Ectodermal cell (in vitro differentiated cells): ENCODE measurements at regions not wholly inside any gene's neighbourhood (a gene's known extent, or its start where the extent isn't known, plus 50 kb on each side); places are given as distances from the start of the nearest gene placed in this dataset.

ENCODE experiments used
- H3K27ac ChIP-seq: 2 replicates; pipeline ENCODE4 v1.7.0; 2013; ENCODE audit warnings: mild to moderate bottlenecking, low read depth, low read length; ENCODE audit not compliant: insufficient read depth, poor library complexity, severe bottlenecking
- H3K27me3 ChIP-seq: 2 replicates; pipeline ENCODE4 v1.7.0; 2013; ENCODE audit warnings: mild to moderate bottlenecking, low read length; ENCODE audit not compliant: insufficient read depth, control insufficient read depth, poor library complexity, severe bottlenecking
- H3K36me3 ChIP-seq: one replicate; pipeline ENCODE4 v1.7.0; 2013; ENCODE audit warnings: low read length; ENCODE audit not compliant: control insufficient read depth, insufficient read depth
- H3K4me1 ChIP-seq: one replicate; pipeline ENCODE4 v1.7.0; 2013; ENCODE audit warnings: low read length; ENCODE audit not compliant: control insufficient read depth, insufficient read depth
- H3K4me3 ChIP-seq: 2 replicates; pipeline ENCODE4 v1.7.0; 2013; ENCODE audit warnings: low read depth, low read length, control low read depth; ENCODE audit not compliant: insufficient read depth
- H3K9me3 ChIP-seq: 2 replicates; pipeline ENCODE4 v1.7.0; 2013; ENCODE audit warnings: mild to moderate bottlenecking, low read length, moderate library complexity; ENCODE audit not compliant: control insufficient read depth
- WGBS, 2 experiments: methylation state at CpG; one replicate each; pipeline ENCODE4 v1.1.7; 2013; ENCODE audit warnings: missing lambda C conversion rate in 2 of 2; 5-methylcytosine and 5-hydroxymethylcytosine counted together

DNA sequence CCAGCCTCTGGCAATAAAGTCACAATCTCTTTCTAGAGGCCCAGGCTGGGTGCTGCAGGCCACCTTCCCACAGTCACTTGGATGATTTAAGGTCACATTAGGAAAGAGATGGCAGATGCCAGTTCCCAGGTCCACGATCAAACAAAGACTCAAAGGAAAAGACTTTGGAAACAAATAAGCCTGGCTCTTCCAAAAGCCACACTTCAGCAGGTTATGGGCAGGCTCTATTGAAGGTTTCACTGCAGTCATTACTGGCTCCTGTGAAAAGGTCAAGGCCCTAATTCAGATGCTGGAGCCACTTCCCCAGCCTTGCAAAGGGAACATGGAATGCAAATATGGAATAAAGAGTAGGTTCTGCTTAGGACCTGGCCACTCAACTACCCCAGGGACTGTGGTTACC, 104.0 kb upstream of the ZNF32 start:
- no peaks in the 10 kb centered on the region for H3K27me3 ChIP-seq
- no peaks in the 10 kb centered on the region for H3K36me3 ChIP-seq
- H3K9me3 ChIP-seq, result no peaks in the 10 kb centered on the region
- H3K27ac ChIP-seq, result no peak overlapping the region
- H3K4me3 ChIP-seq, result no peak overlapping the region
- H3K4me1 ChIP-seq, result peaks cover 5% of the 10 kb centered on the region
- WGBS, 2 experiments, result 93 to 98% methylated on average over 1 of the region's 1 CpG

DNA sequence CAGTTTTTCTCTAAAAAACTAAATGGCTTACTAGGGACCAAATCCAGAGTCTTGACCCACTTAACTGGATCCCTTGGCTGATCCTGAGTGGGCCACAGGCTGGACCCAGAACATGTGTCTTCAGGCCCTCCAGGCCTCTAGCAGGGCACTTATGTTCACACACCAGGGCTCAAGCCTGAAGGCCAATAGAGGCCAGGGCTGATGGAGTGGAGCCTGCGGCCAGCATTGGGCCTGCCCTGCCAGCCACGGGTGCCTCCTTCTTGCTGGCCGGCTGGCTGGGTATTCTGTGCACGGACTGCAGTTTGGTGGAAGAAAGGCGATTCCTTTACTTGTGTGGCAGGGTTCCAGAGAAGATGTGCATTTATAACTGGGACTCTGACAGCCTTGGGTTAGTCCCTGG, 103.0 kb upstream of the ZNF32 start:
- peaks cover 5% of the 10 kb centered on the region for H3K4me1 ChIP-seq
- no peaks in the 10 kb centered on the region for H3K27me3 ChIP-seq
- 91 to 94% methylated on average over 5 of the region's 5 CpGs for WGBS, 2 experiments
- no peaks in the 10 kb centered on the region for H3K36me3 ChIP-seq
- no peaks in the 10 kb centered on the region for H3K9me3 ChIP-seq
- H3K4me3 ChIP-seq, result no peak overlapping the region
- H3K27ac ChIP-seq, result no peak overlapping the region

DNA sequence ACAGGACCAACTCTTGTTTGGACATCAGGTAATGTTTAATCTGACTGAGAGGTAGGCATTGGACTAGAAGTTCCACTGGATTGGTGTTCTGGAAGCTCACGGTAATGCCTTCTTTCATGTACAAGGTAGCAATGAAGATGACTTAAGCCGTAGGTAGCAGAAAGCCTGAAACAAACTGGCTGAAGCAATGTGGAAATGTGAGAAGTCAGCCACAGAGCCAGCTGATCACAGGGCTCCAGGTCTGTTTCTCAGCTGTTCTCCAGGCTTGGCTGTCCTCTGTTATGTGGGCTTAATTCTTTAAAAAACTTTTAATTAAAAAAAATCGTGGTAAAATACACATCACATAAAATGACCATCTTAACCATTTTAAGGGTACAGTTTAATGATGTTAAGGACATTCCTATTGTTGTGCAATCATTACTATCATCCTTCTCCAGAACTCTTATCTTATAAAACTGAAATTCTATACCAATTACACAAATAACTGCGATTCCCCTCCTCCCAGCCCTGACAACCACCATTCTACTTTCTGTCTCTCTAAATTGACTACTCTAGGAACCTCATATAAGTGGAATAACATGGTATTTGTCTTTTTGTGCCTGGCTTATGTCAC, 101.4 kb upstream of the ZNF32 start:
- no peaks in the 10 kb centered on the region for H3K36me3 ChIP-seq
- WGBS, 2 experiments, result 95 to 98% methylated on average over 3 to 4 of the region's 4 CpGs

DNA sequence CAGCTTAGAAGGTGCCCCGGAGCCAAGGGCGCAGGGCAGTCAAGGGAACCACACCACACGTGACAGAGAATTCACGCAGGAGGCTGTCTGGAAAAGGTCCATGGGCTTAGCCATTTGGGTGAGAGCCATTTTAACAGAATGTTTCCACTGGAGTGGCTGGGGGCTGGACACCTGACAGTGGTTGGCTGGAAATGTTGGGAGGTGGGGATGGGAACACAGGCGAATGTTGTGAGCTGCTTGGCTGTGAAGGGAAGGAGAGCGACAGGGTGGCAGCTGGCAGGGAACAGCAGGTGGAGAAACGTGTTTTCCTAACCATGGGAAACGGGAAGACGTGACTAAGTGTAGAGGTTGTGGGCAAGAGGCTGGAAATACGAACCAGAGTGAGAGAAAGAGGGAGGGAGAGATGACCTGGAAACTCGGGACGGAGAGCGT, 100.5 kb upstream of the ZNF32 start:
- WGBS, 2 experiments, result 94% methylated on average over 13 of the region's 13 CpGs
- no peaks in the 10 kb centered on the region for H3K9me3 ChIP-seq
- H3K4me3 ChIP-seq, result no peak overlapping the region
- H3K27me3 ChIP-seq, result no peaks in the 10 kb centered on the region
- peaks cover 5% of the 10 kb centered on the region for H3K4me1 ChIP-seq
- no peak overlapping the region for H3K27ac ChIP-seq
- H3K36me3 ChIP-seq, result no peaks in the 10 kb centered on the region

More for the DNA sequence above, 101.4 kb upstream of the ZNF32 start:
- H3K27me3 ChIP-seq, result no peaks in the 10 kb centered on the region
- H3K4me1 ChIP-seq, result peaks cover 5% of the 10 kb centered on the region
- H3K9me3 ChIP-seq, result no peaks in the 10 kb centered on the region
- H3K27ac ChIP-seq, result no peak overlapping the region
- H3K4me3 ChIP-seq, result no peak overlapping the region

DNA sequence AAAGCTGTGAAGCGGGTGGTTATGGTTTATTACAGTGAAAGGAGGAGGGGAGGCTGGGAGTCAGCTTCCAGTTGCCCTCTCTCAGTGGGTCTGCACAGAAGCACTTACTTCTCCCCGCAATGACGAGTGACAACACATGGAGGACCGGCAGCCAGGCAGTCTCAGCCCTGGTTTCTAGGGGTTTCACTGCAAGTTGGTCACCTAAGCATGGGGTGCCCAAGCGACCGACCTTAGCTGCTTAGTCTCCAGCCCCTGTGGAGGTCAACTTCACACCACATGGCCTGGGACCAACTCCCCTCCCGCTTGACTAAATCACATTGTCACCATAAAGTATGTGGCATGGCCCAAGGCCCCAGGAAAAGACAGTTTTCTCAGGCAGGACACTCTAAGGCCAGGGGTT, 99.9 kb upstream of the ZNF32 start:
- Histone ChIP-seq H3K9me3 (no peaks in the 10 kb centered on the region), H3K4me3 (no peak overlapping the region), H3K36me3 (no peaks in the 10 kb centered on the region), H3K27ac (no peak overlapping the region), H3K27me3 (no peaks in the 10 kb centered on the region), H3K4me1 (peaks cover 5% of the 10 kb centered on the region)
- WGBS, 2 experiments, result 92 to 93% methylated on average over 7 of the region's 7 CpGs

DNA sequence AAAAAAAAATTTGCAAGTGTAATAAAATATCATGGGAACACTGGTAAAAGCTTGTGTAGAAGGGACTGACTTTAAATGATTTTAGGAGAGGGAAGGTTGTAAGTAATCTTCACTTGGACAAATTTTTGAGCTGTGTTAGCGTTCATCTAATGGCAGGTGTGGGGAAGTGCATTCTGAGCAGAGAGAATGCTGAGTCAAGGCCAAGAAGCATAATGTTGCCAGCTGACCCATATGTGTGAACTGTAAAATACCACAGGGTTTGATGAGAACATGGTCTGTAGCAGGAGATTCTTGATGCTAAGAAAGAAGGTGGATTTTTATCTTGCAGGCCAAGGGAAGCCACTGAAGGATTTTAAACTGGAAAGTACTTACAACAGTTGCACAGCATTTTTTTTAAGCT, 98.2 kb upstream of the ZNF32 start:
- H3K4me3 ChIP-seq, result no peak overlapping the region
- H3K27me3 ChIP-seq, result no peaks in the 10 kb centered on the region
- no peaks in the 10 kb centered on the region for H3K9me3 ChIP-seq
- no peak overlapping the region for H3K27ac ChIP-seq
- H3K4me1 ChIP-seq, result no peaks in the 10 kb centered on the region
- 81 to 98% methylated on average over 1 of the region's 1 CpG for WGBS, 2 experiments
- no peaks in the 10 kb centered on the region for H3K36me3 ChIP-seq

DNA sequence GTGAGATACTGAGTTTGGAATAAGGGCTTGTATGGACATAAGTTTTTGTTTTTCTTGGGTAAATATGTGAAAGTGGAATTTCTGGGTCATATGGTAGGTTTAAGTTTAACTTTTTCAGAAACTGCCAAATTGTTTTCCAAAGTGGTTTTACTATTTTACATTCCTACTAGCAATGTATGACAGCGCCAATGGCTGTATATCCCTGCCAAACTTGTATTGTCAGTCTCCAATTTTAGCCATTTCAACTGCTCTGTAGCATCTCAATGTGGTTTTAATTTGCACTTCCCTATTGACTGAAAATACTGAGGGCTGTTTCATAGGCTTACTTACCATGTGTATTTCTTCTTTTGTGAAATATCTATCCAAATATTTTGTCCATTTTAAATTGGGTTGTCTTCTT, 90.5 kb upstream of the ZNF32 start:
- Histone ChIP-seq H3K4me1 (no peaks in the 10 kb centered on the region), H3K4me3 (no peak overlapping the region), H3K27me3 (no peaks in the 10 kb centered on the region), H3K9me3 (no peaks in the 10 kb centered on the region), H3K27ac (no peak overlapping the region), H3K36me3 (no peaks in the 10 kb centered on the region)
- WGBS, 2 experiments, result 98 to 100% methylated on average over 1 of the region's 1 CpG

DNA sequence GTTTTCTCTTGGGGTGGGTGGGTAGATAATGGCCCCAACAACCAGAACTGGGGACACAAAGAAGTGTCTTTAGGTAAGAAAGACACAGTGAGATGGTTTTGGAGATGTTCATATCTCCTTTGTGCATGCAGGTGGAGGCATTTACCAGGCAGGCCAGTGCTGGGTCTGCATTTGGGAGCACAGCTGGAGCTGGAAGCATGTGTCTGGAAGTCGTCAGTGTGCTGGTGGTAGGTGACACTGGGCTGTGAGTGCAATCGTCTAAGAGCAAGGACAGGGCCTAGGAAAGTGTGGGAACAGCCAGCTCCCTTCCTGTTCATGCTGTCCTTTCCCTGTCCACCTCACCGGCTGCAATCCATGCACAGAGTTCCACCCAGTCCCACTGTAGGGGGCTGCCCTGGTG, 88.3 kb upstream of the ZNF32 start:
- H3K27ac ChIP-seq, result no peak overlapping the region
- no peaks in the 10 kb centered on the region for H3K36me3 ChIP-seq
- no peaks in the 10 kb centered on the region for H3K4me1 ChIP-seq
- WGBS, 2 experiments, result 77 to 83% methylated on average over 3 of the region's 3 CpGs
- H3K27me3 ChIP-seq, result no peaks in the 10 kb centered on the region
- no peaks in the 10 kb centered on the region for H3K9me3 ChIP-seq
- H3K4me3 ChIP-seq, result no peak overlapping the region

DNA sequence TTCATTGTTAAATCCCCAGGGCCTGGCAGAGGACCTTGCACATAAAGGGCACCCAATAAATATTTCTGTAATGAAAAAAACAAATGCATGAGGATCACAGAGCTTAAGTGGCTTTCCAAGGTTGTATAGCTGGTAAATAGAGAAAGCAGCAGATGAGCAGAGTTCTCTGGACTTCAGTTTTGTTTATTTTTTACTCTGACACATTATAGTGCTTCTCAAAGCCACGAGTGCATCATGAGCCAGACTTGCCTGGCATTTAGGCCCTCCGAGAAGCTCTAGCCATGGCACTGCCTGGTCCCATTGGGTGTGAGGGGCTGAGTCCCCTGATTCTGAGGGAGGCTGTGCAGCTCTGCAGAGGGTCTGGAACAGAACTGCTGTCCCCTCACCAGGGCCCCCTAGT, 87.2 kb upstream of the ZNF32 start:
- Histone ChIP-seq H3K27me3 (no peaks in the 10 kb centered on the region), H3K4me1 (no peaks in the 10 kb centered on the region), H3K9me3 (no peaks in the 10 kb centered on the region), H3K36me3 (no peaks in the 10 kb centered on the region), H3K4me3 (no peak overlapping the region), H3K27ac (no peak overlapping the region)
- WGBS, 2 experiments, result 92 to 93% methylated on average over 2 of the region's 2 CpGs

DNA sequence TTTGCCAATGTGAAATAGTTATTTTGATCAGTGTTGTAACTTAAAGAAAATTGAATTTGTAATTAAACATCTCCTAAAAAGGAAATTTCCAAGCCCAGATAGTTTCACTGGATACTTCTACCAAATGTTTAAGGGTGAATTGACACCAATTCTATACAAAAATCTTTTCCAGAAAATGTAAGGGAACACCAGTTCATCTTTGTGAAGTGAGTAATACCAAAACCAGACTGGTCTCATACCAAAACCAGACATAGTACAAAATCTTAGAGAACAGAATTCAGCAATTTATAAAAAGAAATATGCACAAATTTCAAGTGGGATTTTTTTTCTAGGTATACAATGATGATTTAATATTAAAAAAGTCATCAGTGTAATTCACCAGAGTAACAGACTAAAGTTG, 86.0 kb upstream of the ZNF32 start:
- no peak overlapping the region for H3K4me3 ChIP-seq
- H3K27ac ChIP-seq, result no peak overlapping the region
- no peaks in the 10 kb centered on the region for H3K36me3 ChIP-seq
- no peaks in the 10 kb centered on the region for H3K27me3 ChIP-seq
- H3K4me1 ChIP-seq, result no peaks in the 10 kb centered on the region
- H3K9me3 ChIP-seq, result no peaks in the 10 kb centered on the region

DNA sequence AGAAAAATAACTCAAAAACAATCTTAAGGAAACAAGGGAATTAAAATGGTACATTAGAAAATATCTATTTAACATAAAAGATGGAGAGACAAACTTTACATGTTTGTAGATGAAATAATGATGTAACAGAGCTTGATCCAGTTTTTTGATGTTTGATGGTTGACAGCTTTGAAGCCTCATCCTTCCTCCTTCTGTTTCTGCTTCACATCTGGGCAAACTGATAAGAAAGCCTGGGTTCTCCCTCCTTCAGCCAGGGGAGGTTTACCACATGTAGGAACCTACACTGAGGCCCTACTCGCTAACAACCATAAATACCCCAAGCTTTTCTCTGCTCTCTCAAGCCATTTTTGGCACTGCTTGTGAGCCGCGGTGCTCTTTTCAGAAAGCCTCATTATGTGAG, 82.8 kb upstream of the ZNF32 start:
- H3K27me3 ChIP-seq, result no peaks in the 10 kb centered on the region
- H3K27ac ChIP-seq, result no peak overlapping the region
- H3K4me3 ChIP-seq, result no peak overlapping the region
- H3K36me3 ChIP-seq, result no peaks in the 10 kb centered on the region
- H3K4me1 ChIP-seq, result no peaks in the 10 kb centered on the region
- H3K9me3 ChIP-seq, result no peaks in the 10 kb centered on the region
- 98% methylated on average over 3 of the region's 3 CpGs for WGBS, 2 experiments
